DOHH2 (cell line): ENCODE measurements at regions not wholly inside any gene's neighbourhood (a gene's known extent, or its start where the extent isn't known, plus 50 kb on each side); places are given as distances from the start of the nearest gene placed in this dataset.

Source experiments
- CTCF ChIP-seq: fragments of 200-600 bp; sonication (generic); IDR thresholded peaks from one replicate; pipeline ENCODE4 v1.5.1; 2014; ENCODE audit warnings: antibody characterized with exemption, mild to moderate bottlenecking, low read depth, low read length; ENCODE audit not compliant: poor library complexity, severe bottlenecking
- EZH2phosphoT487 ChIP-seq: fragments of 200-600 bp; sonication (generic); IDR thresholded peaks from 2 replicates; pipeline ENCODE4 v1.6.1; 2017; ENCODE audit warnings: borderline replicate concordance, mild to moderate bottlenecking, antibody characterized with exemption, low read length, moderate library complexity, mixed read lengths

GRCh38 chrX:129323115-129323514, 200.2 kb downstream of the SMARCA1 start:
- TF ChIP-seq CTCF (no peak), EZH2phosphoT487 (no peak)
